ENCODE measurements at regions not wholly inside any gene's neighbourhood (a gene's known extent, or its start where the extent isn't known, plus 50 kb on each side); places are given as distances from the start of the nearest gene placed in this dataset.

GRCh38 chr2:16335604-16335930 is 330.1 kb downstream of the CYRIA start:
- WGBS, 2 donors, result 76 to 80% methylated on average over 1 of the region's 1 CpG
- H3K4me3 ChIP-seq, result no peak overlapping the region
- TF ChIP-seq CTCF (IDR thresholded peaks at IDR 0.05; ENCODE audit: control extremely low read depth, extremely low read depth), result no peak
- H3K27ac ChIP-seq (ENCODE audit: low read depth in 1 of 2, low read length in 1 of 2), result no peak overlapping the region
- no peaks in the 10 kb centered on the region for H3K36me3 ChIP-seq (ENCODE audit: control insufficient read depth in 4 of 4, insufficient read depth in 4 of 4, low read length in 4 of 4)
- H3K4me1 ChIP-seq (ENCODE audit: control insufficient read depth in 5 of 5, insufficient read depth in 5 of 5, low read length in 5 of 5), result peaks cover 0 to 35% (median 10%) of the 10 kb centered on the region in 5 donors
- DNase-seq (no peak), ATAC-seq (ENCODE audit: insufficient read depth, low FRiP score) (no peak)
- no peaks in the 10 kb centered on the region for H3K27me3 ChIP-seq (ENCODE audit: control insufficient read depth in 3 of 3, insufficient read depth in 3 of 3, low read length in 2 of 3)
- no peak overlapping the region for H3K9ac ChIP-seq (ENCODE audit: insufficient read depth in 1 of 2, low read length in 2 of 2)
- peaks cover 0 to 6% (median 0%) of the 10 kb centered on the region in 4 donors for H3K9me3 ChIP-seq (ENCODE audit: control insufficient read depth in 4 of 4, insufficient read depth in 3 of 4, low read length in 3 of 4)

- 57 to 60% methylated on average over 2 of the region's 2 CpGs for WGBS, 2 donors
- ATAC-seq (ENCODE audit: insufficient read depth, low FRiP score), result no peak
Measured at GRCh38 chr2:16334886-16335603, 330.6 kb downstream of the CYRIA start.

GRCh38 chr2:16334366-16334765 is 331.3 kb downstream of the CYRIA start:
- ATAC-seq (ENCODE audit: insufficient read depth, low FRiP score), result no peak
- DNase-seq, result no peak
- no peak overlapping the region for H3K27ac ChIP-seq (ENCODE audit: low read depth in 1 of 2, low read length in 1 of 2)
- no peak overlapping the region for H3K4me3 ChIP-seq
- WGBS, 2 donors, result 80 to 89% methylated on average over 1 of the region's 1 CpG
- peaks cover 0 to 42% (median 10%) of the 10 kb centered on the region in 5 donors for H3K4me1 ChIP-seq (ENCODE audit: control insufficient read depth in 5 of 5, insufficient read depth in 5 of 5, low read length in 5 of 5)
- no peaks in the 10 kb centered on the region for H3K36me3 ChIP-seq (ENCODE audit: control insufficient read depth in 4 of 4, insufficient read depth in 4 of 4, low read length in 4 of 4)
- no peak for TF ChIP-seq CTCF (IDR thresholded peaks at IDR 0.05; ENCODE audit: control extremely low read depth, extremely low read depth)
- no peak overlapping the region for H3K9ac ChIP-seq (ENCODE audit: insufficient read depth in 1 of 2, low read length in 2 of 2)
- no peaks in the 10 kb centered on the region for H3K27me3 ChIP-seq (ENCODE audit: control insufficient read depth in 3 of 3, insufficient read depth in 3 of 3, low read length in 2 of 3)
- peaks cover 0 to 6% (median 0%) of the 10 kb centered on the region in 4 donors for H3K9me3 ChIP-seq (ENCODE audit: control insufficient read depth in 4 of 4, insufficient read depth in 3 of 4, low read length in 3 of 4)

More at GRCh38 chr2:16334886-16335603, 330.6 kb downstream of the CYRIA start:
- Histone ChIP-seq H3K27me3 (ENCODE audit: control insufficient read depth in 3 of 3, insufficient read depth in 3 of 3, low read length in 2 of 3) (no peaks in the 10 kb centered on the region), H3K9me3 (ENCODE audit: control insufficient read depth in 4 of 4, insufficient read depth in 3 of 4, low read length in 3 of 4) (peaks cover 0 to 6% (median 0%) of the 10 kb centered on the region in 4 donors), H3K9ac (ENCODE audit: insufficient read depth in 1 of 2, low read length in 2 of 2) (no peak overlapping the region), H3K27ac (ENCODE audit: low read depth in 1 of 2, low read length in 1 of 2) (no peak overlapping the region), H3K36me3 (ENCODE audit: control insufficient read depth in 4 of 4, insufficient read depth in 4 of 4, low read length in 4 of 4) (no peaks in the 10 kb centered on the region), H3K4me3 (no peak overlapping the region), H3K4me1 (ENCODE audit: control insufficient read depth in 5 of 5, insufficient read depth in 5 of 5, low read length in 5 of 5) (peaks cover 0 to 36% (median 10%) of the 10 kb centered on the region in 5 donors)
- TF ChIP-seq CTCF (IDR thresholded peaks at IDR 0.05; ENCODE audit: control extremely low read depth, extremely low read depth), result no peak
- DNase-seq, result no peak

GRCh38 chr2:16333681-16334080 is 332.0 kb downstream of the CYRIA start:
- Histone ChIP-seq H3K4me1 (ENCODE audit: control insufficient read depth in 5 of 5, insufficient read depth in 5 of 5, low read length in 5 of 5) (peaks cover 0 to 42% (median 10%) of the 10 kb centered on the region in 5 donors), H3K4me3 (no peak overlapping the region), H3K36me3 (ENCODE audit: control insufficient read depth in 4 of 4, insufficient read depth in 4 of 4, low read length in 4 of 4) (no peaks in the 10 kb centered on the region), H3K9me3 (ENCODE audit: control insufficient read depth in 4 of 4, insufficient read depth in 3 of 4, low read length in 3 of 4) (peaks cover 0 to 6% (median 0%) of the 10 kb centered on the region in 4 donors), H3K27ac (ENCODE audit: low read depth in 1 of 2, low read length in 1 of 2) (no peak overlapping the region), H3K27me3 (ENCODE audit: control insufficient read depth in 3 of 3, insufficient read depth in 3 of 3, low read length in 2 of 3) (no peaks in the 10 kb centered on the region), H3K9ac (ENCODE audit: insufficient read depth in 1 of 2, low read length in 2 of 2) (no peak overlapping the region)
- ATAC-seq (ENCODE audit: insufficient read depth, low FRiP score), result no peak
- no peak for TF ChIP-seq CTCF (IDR thresholded peaks at IDR 0.05; ENCODE audit: control extremely low read depth, extremely low read depth)
- DNase-seq, result no peak
- WGBS, 2 donors, result 63 to 64% methylated on average over 2 of the region's 2 CpGs
